ENCODE measurements at regions not wholly inside any gene's neighbourhood (a gene's known extent, or its start where the extent isn't known, plus 50 kb on each side); places are given as distances from the start of the nearest gene placed in this dataset.
"Not testable (repeated sequence)": the region's sequence is repeated elsewhere in the genome, so short reads cannot be mapped to it uniquely, and the experiment has no call there.

GRCh38 chr4:11054937-11055336 is 370.4 kb upstream of the CLNK start:
- DNase-seq (ENCODE audit: low read depth): not testable (repeated sequence)

- DNase-seq (ENCODE audit: low read depth): no peak
Observed at GRCh38 chr4:11053601-11054220, 369.1 kb upstream of the CLNK start.

GRCh38 chr4:11051181-11051580 is 366.6 kb upstream of the CLNK start:
- no peak for DNase-seq (ENCODE audit: low read depth)

- DNase-seq (ENCODE audit: low read depth): no peak
Observed at GRCh38 chr4:11050766-11051165, 366.2 kb upstream of the CLNK start.

- no peak for DNase-seq (ENCODE audit: low read depth)
Observed at GRCh38 chr4:11049001-11049400, 364.4 kb upstream of the CLNK start.

GRCh38 chr4:11042760-11043159 is 358.2 kb upstream of the CLNK start:
- DNase-seq (ENCODE audit: low read depth): no peak

- DNase-seq (ENCODE audit: low read depth): no peak
Observed at GRCh38 chr4:11039634-11040131, 355.1 kb upstream of the CLNK start.

- DNase-seq (ENCODE audit: low read depth): no peak
Observed at GRCh38 chr4:11038926-11039325, 354.4 kb upstream of the CLNK start.

GRCh38 chr4:11037637-11038036 is 353.1 kb upstream of the CLNK start:
- no peak for DNase-seq (ENCODE audit: low read depth)

GRCh38 chr4:11028334-11028733 is 343.8 kb upstream of the CLNK start:
- DNase-seq (ENCODE audit: low read depth): no peak

GRCh38 chr4:11021333-11021732 is 336.8 kb upstream of the CLNK start:
- DNase-seq (ENCODE audit: low read depth): no peak

- no peak for DNase-seq (ENCODE audit: low read depth)
Observed at GRCh38 chr4:11019451-11020240, 335.1 kb upstream of the CLNK start.

GRCh38 chr4:11014199-11014598 is 329.6 kb upstream of the CLNK start:
- no peak for DNase-seq (ENCODE audit: low read depth)

- DNase-seq (ENCODE audit: low read depth): no peak
Observed at GRCh38 chr4:11013094-11013664, 328.6 kb upstream of the CLNK start.

GRCh38 chr4:11011249-11011648 is 326.7 kb upstream of the CLNK start:
- no peak for DNase-seq (ENCODE audit: low read depth)

GRCh38 chr4:11010624-11011023 is 326.1 kb upstream of the CLNK start:
- no peak for DNase-seq (ENCODE audit: low read depth)

- DNase-seq (ENCODE audit: low read depth): no peak
Observed at GRCh38 chr4:11009281-11009680, 324.7 kb upstream of the CLNK start.

- no peak for DNase-seq (ENCODE audit: low read depth)
Observed at GRCh38 chr4:11005300-11005699, 320.7 kb upstream of the CLNK start.

- no peak for DNase-seq (ENCODE audit: low read depth)
Observed at GRCh38 chr4:11004818-11005217, 320.2 kb upstream of the CLNK start.

- no peak for DNase-seq (ENCODE audit: low read depth)
Observed at GRCh38 chr4:11002961-11003360, 318.4 kb upstream of the CLNK start.

GRCh38 chr4:10998846-10999245 is 314.3 kb upstream of the CLNK start:
- peak; percentile 36 for DNase-seq (ENCODE audit: low read depth)

GRCh38 chr4:10984815-10985214 is 300.2 kb upstream of the CLNK start:
- no peak for DNase-seq (ENCODE audit: low read depth)
